Nucleus accumbens (tissue), 56 donors: ENCODE measurements at regions not wholly inside any gene's neighbourhood (a gene's known extent, or its start where the extent isn't known, plus 50 kb on each side); places are given as distances from the start of the nearest gene placed in this dataset.

Experiments used
- DNase-seq, 56 donors: peaks; one replicate each; lab custom pipeline; 2025; lab: John Stamatoyannopoulos, UW

- no peak for DNase-seq
Measured at GRCh38 chr13:74005320-74006157, 128.7 kb downstream of the KLF12 start.

- no peak for DNase-seq
Measured at GRCh38 chr13:74004109-74004508, 130.1 kb downstream of the KLF12 start.

DNA sequence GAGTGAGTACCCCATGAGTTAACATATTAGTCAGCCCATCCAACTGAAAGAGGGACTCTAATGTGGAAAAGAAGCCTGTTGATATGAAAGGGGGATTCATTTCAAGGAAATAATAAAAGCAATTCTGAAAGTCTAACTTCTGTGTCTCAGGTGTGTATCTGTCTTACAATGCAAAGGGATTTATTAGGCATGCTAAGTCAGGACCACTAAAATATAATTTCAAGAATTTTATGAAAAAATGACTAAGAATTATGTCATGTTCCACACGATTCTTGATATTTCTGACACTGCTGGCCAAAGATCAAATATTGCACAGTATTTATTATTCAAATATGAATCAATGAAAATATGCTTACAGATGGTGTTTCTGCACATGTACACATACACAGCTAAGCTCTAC is 130.8 kb downstream of the KLF12 start:
- DNase-seq = no peak

GRCh38 chr13:74000876-74001275 is 133.3 kb downstream of the KLF12 start:
- DNase-seq = no peak

DNA sequence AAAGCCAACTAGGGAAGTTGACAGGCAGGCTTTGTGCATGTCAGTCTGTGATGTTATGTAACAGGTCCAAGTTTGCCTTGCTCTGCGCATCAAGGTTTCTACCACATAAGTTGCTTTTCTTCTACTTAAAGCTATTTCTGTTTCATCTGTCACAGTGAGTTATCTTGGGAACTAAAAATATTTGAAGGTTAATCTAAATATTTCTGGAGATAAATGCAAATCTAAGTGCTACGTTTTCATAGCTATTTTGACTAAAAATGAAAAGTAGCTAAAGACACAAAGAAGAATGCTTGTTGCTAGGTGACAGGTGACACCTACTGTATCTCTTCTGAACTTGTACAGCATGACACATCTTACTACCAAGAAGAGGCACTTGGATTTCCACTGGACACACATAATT is 135.6 kb downstream of the KLF12 start:
- DNase-seq = peak in 9 of 56 donors; percentile 0 to 48 (median 21)

- no peak for DNase-seq
Measured at GRCh38 chr13:73997964-73998363, 136.2 kb downstream of the KLF12 start.

GRCh38 chr13:73996569-73996968 is 137.6 kb downstream of the KLF12 start:
- no peak for DNase-seq

DNA sequence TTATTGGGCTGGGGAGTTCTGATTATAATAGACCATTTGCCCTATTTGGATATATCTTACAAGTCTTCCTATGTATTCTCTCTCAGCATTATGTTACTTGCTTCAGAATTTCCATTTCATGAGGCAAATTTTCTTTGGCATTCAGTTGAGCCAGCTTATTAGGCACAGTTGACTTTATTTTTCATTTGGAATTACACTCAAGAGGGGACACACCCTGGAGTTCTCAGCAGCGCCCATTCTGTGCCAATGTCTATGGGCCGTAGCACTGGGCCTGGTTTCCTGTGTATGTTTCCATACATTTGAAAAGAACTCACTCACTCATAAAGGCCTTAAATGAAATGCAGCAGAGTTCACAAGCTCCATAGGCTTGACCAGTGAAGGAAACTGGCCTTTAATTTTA is 138.5 kb downstream of the KLF12 start:
- DNase-seq = no peak

GRCh38 chr13:73993661-73994060 is 140.5 kb downstream of the KLF12 start:
- no peak for DNase-seq

- no peak for DNase-seq
Measured at GRCh38 chr13:73991884-73992283, 142.3 kb downstream of the KLF12 start.

GRCh38 chr13:73991384-73991783 is 142.8 kb downstream of the KLF12 start:
- no peak for DNase-seq

DNA sequence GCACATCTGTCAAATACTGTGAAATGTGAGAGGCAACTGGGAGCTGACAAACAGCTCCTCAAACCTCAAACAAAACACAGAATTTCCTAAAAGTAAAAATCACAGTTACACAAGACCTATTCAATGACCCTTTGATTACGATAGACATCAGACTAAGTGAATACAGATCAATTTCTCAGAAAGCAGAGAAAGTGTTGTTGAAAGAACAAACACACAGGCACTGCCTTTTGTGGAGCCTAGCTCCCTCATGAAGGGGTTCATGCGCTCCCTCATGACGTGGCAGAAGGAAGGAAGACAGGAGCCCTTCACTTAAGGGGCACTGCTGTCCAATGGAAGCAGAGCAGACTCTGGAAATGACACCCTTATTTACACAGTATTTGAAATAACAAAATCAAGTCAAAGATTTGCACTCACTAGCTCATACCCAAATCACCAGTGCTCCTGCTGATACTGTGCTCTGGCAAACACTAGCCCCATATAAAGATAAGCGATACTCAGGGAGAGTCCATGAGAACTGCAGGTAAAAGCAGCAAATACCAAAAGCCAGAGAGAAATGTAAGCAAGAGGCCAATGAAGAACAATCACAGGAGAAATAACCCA is 144.9 kb downstream of the KLF12 start:
- no peak for DNase-seq

DNA sequence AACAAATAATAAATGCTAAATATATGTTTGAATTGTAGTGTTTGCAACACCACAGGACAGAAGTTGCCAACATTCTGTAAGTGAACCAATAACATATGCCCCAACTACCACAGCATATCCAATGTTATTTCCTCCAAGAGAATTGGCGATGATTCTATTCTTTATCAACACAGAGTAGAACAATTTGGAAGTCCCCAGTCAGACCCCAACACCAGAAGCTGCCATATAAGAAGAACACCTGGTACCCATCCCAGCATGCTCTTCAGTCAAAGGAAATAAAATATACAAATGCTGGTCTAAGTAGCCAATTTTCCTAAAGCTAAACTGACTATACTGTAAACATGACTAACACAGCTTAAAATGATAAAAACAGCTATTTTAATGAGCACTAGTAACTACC is 145.7 kb downstream of the KLF12 start:
- DNase-seq = no peak

DNA sequence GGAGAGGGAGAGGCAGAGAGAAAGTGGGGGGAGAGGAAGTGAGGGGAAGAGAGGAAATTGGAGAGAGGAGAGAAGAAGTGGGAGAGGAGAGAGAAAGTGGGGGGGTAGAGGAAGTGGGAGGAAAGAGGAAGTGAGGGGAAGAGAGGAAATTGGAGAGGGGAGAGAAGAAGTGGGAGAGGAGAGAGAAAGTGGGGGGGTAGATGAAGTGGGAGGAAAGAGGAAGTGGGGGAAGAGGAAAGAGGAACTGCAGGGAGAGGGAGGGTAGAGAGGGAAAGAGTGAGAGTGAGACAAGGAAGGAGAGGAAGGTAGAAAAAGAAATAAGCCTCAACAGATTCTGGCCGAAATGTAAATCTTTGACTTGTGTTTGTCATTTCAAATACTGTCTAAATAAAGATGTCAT is 146.6 kb downstream of the KLF12 start:
- DNase-seq = no peak

- DNase-seq = no peak
Measured at GRCh38 chr13:73985783-73986182, 148.4 kb downstream of the KLF12 start.

- no peak for DNase-seq
Measured at GRCh38 chr13:73984949-73985691, 149.1 kb downstream of the KLF12 start.

DNA sequence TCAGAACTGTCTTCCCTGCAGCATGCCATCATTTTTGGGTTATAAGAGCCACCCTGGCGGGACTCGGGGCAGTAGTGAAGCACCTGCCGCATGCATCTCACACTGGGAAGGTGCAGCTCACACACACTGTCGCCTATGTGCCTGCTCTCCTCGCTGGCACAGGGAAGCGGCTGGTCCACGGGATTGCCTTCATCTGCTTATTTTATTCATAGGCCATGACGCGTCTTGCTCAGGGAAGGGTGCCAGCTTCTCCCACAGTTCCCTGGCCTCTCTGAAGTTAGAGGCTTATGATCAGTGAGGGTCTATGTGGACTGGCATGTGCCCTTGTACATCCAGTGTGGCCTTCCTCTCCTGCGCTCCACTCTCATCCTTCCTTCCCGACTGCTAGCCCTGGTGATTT is 150.0 kb downstream of the KLF12 start:
- DNase-seq = no peak

GRCh38 chr13:73983109-73983508 is 151.1 kb downstream of the KLF12 start:
- no peak for DNase-seq

DNA sequence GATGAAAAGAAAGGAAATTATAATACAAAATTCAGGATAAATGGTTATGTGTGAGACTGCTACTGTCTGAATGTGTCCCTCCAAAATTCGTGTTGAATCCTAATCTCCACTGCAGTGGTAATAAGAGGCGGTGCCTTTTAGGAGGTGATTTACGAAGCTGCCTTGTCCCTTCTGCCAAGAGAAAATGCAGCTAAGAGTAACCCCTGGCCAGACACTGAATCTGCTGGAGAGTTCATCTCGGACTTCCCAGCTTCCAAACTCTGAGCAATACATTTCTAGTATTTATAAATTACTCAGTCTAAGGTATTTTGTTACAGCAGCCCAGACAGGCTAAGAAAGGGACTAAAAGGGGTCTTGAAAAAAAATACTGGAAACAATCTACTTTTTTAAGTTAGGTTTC is 152.6 kb downstream of the KLF12 start:
- no peak for DNase-seq

DNA sequence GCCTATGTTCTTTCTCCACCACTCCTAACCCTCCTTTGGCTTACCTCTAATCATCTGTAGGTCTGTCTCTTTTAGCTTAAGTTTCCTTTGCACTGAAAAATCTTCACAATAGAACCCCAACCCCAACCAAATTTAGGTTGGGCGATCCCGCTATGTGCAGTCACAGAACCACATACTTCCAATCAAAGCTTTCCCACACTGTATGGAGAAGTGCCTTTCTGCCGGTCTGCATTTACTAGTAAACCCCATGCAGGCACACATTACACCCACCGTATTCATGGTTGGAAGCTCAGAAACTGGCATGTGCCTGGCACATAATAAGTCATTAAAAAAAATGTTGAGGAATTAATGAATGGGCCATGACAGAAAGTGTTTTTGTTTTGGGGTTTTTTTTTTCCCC is 158.4 kb downstream of the KLF12 start:
- no peak for DNase-seq

GRCh38 chr13:73974051-73974450 is 160.2 kb downstream of the KLF12 start:
- DNase-seq = no peak

DNA sequence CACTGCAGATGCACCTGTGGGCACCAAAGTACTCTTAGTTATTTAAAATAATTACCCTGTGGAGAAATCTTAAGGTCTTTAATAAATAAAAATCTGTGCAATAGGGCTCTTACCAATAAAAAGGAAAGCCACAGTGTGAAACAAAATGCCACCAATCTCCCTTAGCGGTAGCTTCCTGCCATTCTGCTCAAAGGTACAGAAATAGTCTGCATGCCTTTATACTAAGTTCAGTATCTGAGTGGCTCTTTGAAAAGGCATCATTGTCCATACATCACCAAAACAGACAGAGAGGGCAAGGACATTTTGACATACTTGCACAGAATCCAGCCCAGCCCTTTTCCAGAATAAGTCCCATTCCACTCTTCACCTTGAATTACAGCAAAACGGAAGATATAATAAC is 161.0 kb downstream of the KLF12 start:
- DNase-seq = no peak
